Transverse colon (tissue), 4 donors: ENCODE measurements at regions not wholly inside any gene's neighbourhood (a gene's known extent, or its start where the extent isn't known, plus 50 kb on each side); places are given as distances from the start of the nearest gene placed in this dataset.

Experiments
- DNase-seq: peaks from one replicate; pipeline ENCODE4 v3.0.0-alpha.2; 2019
- H3K27ac ChIP-seq, 4 donors: fragments of 200-600 bp; sonication (generic); 2 replicates each; pipeline ENCODE4 v1.5.1; 2016 to 2018; ENCODE audit warnings: inconsistent platforms in 4 of 4
- H3K27me3 ChIP-seq: fragments of 200-600 bp; sonication (generic); 2 replicates; pipeline ENCODE4 v1.5.1; 2017; ENCODE audit warnings: inconsistent platforms
- H3K36me3 ChIP-seq, 4 donors: fragments of 200-600 bp; sonication (generic); 2 replicates each; pipeline ENCODE4 v1.5.1; 2017 to 2019; ENCODE audit warnings: inconsistent platforms in 4 of 4
- H3K4me1 ChIP-seq, 4 donors: fragments of 200-600 bp; sonication (generic); 2 replicates each; pipeline ENCODE4 v1.5.1; 2017 to 2020; ENCODE audit warnings: inconsistent platforms in 4 of 4
- H3K4me3 ChIP-seq, 4 donors: fragments of 200-600 bp; sonication (generic); 1 replicate in 1 of 4; 2 replicates in 3 of 4; pipeline versions ENCODE4 v1.5.1 to v1.6.1; 2017 to 2019; ENCODE audit warnings: inconsistent platforms in 4 of 4
- H3K9me3 ChIP-seq, 2 donors: fragments of 200-600 bp; sonication (generic); 2 replicates each; pipeline ENCODE4 v1.5.1; 2017 to 2019; ENCODE audit warnings: inconsistent platforms in 2 of 2
- POLR2A ChIP-seq: fragments of 450-650 bp; IDR thresholded peaks from one replicate; pipeline ENCODE4 v1.6.1; 2016; ENCODE audit warnings: antibody characterized with exemption, mild to moderate bottlenecking, moderate library complexity
- POLR2AphosphoS5 ChIP-seq, 3 donors: sonication (generic); formaldehyde crosslinking; IDR thresholded peaks; one replicate each; pipeline ENCODE4 v1.6.1; 2016; ENCODE audit warnings: antibody characterized with exemption in 3 of 3
- WGBS, 2 donors: methylation state at CpG; one replicate each; pipeline ENCODE4 v1.1.5; 2018; ENCODE audit warnings: low coverage in 1 of 2; 5-methylcytosine and 5-hydroxymethylcytosine counted together
- in situ Hi-C, 4 donors: fragments of 200-750 bp; cut with MboI; loops; one replicate each; pipeline versions ENCODE4 v1.15.0 to v1.15.1; 2017; ENCODE audit warnings: low sequenced_read_pairs in 3 of 4, low pct_ligation_motif_present in 1 of 4, low pct_unique_long_range_greater_than_20kb in 1 of 4
- intact Hi-C: fragments of 100-400 bp; cut with DNase I; formaldehyde crosslinking; loops from one replicate; pipeline ENCODE4 v1.15.1; 2023; ENCODE audit warnings: low total_unique reads
- TF ChIP-seq, protein P1 (sequence below), 5 experiments: fragments of 200-600 bp in 3 of 5; fragments of 450-650 bp in 2 of 5; sonication (generic) in 3 of 5; IDR thresholded peaks; 1 replicate in 2 of 5; 2 replicates in 3 of 5; pipeline ENCODE4 v1.5.1; 2016 to 2017; ENCODE audit warnings: antibody characterized with exemption in 5 of 5, inconsistent platforms in 3 of 5, mild to moderate bottlenecking in 2 of 5, moderate library complexity in 1 of 5

DNA sequence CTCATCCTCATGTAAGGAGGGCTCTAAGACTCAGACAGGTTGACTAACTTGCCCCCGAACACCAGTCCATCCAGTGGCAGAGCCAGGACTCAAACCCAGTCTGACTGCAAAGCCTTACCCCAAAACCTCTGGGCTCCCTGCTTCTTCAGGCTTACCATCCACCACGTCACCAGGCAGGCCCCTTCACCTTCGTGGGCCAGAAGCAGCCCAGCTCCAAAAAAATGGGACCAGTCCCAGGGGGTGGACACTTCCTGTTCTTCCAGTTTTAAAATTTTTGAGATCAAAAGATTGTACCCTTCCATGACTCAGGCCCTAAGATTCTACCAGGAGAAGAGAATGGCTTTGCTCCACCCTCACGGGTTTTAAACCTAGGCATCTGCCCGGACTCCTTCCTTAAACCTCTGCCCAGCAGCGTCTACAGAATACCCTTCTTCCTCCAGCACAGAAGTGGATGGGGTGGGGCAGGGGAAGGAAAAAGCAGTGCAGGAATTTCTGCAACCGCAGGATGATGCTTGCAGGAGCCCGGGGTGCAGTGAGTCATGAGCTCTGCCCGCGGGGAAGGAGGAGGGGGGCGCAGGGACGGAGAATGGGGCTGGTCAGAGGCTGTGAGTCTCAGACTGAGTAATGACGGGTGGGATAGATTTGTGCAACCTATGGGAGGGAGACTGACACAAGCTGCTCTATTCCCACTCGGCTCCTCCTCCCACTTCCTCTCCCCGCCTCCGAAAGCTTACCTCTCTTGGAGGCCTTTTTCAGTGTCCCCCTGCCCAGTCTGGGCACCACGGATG lies 50.4 kb upstream of the STXBP1 start:
- in situ Hi-C loops (no loop called here), intact Hi-C loops (no loop called here)
- peak; percentile 78 for DNase-seq
- no peaks in the 10 kb centered on the region for H3K27me3 ChIP-seq
- TF ChIP-seq POLR2AphosphoS5 (IDR thresholded peaks at IDR 0.05) (peak; percentile 43 to 56 (median 53)), POLR2A (no peak)
- TF ChIP-seq, protein P1, sequence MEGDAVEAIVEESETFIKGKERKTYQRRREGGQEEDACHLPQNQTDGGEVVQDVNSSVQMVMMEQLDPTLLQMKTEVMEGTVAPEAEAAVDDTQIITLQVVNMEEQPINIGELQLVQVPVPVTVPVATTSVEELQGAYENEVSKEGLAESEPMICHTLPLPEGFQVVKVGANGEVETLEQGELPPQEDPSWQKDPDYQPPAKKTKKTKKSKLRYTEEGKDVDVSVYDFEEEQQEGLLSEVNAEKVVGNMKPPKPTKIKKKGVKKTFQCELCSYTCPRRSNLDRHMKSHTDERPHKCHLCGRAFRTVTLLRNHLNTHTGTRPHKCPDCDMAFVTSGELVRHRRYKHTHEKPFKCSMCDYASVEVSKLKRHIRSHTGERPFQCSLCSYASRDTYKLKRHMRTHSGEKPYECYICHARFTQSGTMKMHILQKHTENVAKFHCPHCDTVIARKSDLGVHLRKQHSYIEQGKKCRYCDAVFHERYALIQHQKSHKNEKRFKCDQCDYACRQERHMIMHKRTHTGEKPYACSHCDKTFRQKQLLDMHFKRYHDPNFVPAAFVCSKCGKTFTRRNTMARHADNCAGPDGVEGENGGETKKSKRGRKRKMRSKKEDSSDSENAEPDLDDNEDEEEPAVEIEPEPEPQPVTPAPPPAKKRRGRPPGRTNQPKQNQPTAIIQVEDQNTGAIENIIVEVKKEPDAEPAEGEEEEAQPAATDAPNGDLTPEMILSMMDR (IDR thresholded peaks at IDR 0.05), result no peak
- 29% methylated on average over 17 of the region's 17 CpGs; no CpG with 5 or more reads in 1 of the 2 donors for WGBS, 2 donors
- H3K4me1 ChIP-seq, result peaks cover 55 to 85% (median 73%) of the 10 kb centered on the region in 4 donors
- H3K4me3 ChIP-seq, result no peak overlapping the region
- no peaks in the 10 kb centered on the region for H3K9me3 ChIP-seq
- no peaks in the 10 kb centered on the region for H3K36me3 ChIP-seq
- peak overlapping the region; percentile 82 to 97 (median 86) for H3K27ac ChIP-seq
